ENCODE measurements at regions not wholly inside any gene's neighbourhood (a gene's known extent, or its start where the extent isn't known, plus 50 kb on each side); places are given as distances from the start of the nearest gene placed in this dataset.
A peak's percentile ranks its signal among the peaks of the same experiment; 100 is the strongest.

DNA sequence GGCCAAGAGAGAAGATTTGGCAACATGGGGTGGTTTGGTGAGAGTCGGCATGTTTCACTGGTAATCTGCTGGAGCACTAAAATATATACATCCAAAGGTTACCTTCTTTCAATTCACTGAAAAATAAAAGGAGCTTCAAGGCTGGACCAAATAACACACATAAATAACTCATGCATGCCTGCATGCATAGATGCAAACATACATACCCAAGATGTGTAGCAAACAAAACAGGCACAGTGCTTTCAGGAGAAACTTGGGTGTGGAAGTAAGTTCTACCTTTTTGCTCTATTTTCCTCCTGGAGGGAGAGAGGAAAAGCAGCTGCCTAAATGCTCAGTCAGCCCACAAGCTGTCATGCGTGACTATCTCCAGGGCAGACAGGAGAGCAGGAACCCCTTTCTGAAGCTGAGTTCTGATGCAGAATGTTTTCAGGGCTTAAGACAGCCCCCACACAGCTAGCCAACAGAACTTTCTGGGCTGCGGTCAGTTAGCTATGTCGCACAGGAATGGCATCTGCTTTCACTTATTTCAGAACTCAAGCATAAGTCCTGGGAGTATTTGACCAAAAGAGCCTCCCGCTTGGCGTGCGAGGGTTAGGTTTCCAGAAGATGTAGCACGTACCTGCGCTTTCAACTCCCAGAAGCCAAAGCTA is 166.2 kb downstream of the TOMM20 start:
- POLR2A ChIA-PET, result interaction anchor here (1.1 to 1.8 kb wide), 3 partner anchors 16 to 81 kb away, joined by 4 to 7 read pairs (median 6); no protein-coding TSS in a partner anchor
- Histone ChIP-seq H3K27ac (ENCODE audit: low read length in 2 of 2) (peak overlapping the region; percentile 83 to 90), H3K4me2 (replicated peaks; ENCODE audit: low read depth, low read length, poor library complexity, severe bottlenecking) (peak overlapping the region; percentile 70), H3K36me3 (replicated peaks in 1 of 2; ENCODE audit: control extremely low read depth in 1 of 2, control insufficient read depth in 1 of 2, extremely low read depth in 1 of 2, insufficient read depth in 2 of 2, low read length in 1 of 2) (no peaks in the 10 kb centered on the region), H4K20me1 (ENCODE audit: control insufficient read depth, insufficient read depth, low read length, poor library complexity, severe bottlenecking) (no peaks in the 10 kb centered on the region), H2AFZ (ENCODE audit: insufficient read depth, low read depth, low read length, poor library complexity, severe bottlenecking) (no peak overlapping the region), H3K27me3 (replicated peaks in 1 of 4; ENCODE audit: control extremely low read depth in 1 of 4, control insufficient read depth in 3 of 4, insufficient read depth in 4 of 4, low read length in 3 of 4) (no peaks in the 10 kb centered on the region), H3K4me3 (ENCODE audit: control extremely low read depth in 1 of 5, extremely low read depth in 1 of 5, insufficient read depth in 1 of 5, low read depth in 2 of 5, low read length in 4 of 5) (peak overlapping the region; percentile 4 to 51 (median 30)), H3K9ac (ENCODE audit: low read length) (peak overlapping the region; percentile 60), H3K9me3 (ENCODE audit: control extremely low read depth in 1 of 3, control insufficient read depth in 2 of 3, insufficient read depth in 1 of 3, low read length in 2 of 3) (no peaks in the 10 kb centered on the region), H3K4me1 (ENCODE audit: control insufficient read depth in 2 of 2, insufficient read depth in 2 of 2, low read length in 2 of 2) (peaks cover 50 to 65% of the 10 kb centered on the region in 2 donors), H3K79me2 (ENCODE audit: control insufficient read depth, insufficient read depth, low read length) (no peaks in the 10 kb centered on the region)
- ATAC-seq (ENCODE audit: low read depth) (peak; percentile 17), DNase-seq (peak; percentile 66)
- peaks cover 3% of the 10 kb centered on the region for H3K9me3 Mint-ChIP-seq (ENCODE audit: insufficient read depth)
- H3K4me1 Mint-ChIP-seq, result peaks cover 59% of the 10 kb centered on the region
- CTCF ChIA-PET, result interaction anchor here (0.7 to 2.2 kb wide), 7 partner anchors 16 to 365 kb away, joined by 3 to 9 read pairs (median 4); no protein-coding TSS in a partner anchor
- intact Hi-C loops (cut with micrococcal nuclease), result loop anchor here (5.0 to 10.0 kb wide), 3 partner anchors 115 to 365 kb away; partner anchors contain the start of genes ARID4B and GGPS1
- TF ChIP-seq EZH2 (IDR thresholded peaks at IDR 0.05; ENCODE audit: borderline replicate concordance, insufficient read depth, low read depth, low read length, poor library complexity, severe bottlenecking), result no peak
- TF ChIP-seq, protein P1, sequence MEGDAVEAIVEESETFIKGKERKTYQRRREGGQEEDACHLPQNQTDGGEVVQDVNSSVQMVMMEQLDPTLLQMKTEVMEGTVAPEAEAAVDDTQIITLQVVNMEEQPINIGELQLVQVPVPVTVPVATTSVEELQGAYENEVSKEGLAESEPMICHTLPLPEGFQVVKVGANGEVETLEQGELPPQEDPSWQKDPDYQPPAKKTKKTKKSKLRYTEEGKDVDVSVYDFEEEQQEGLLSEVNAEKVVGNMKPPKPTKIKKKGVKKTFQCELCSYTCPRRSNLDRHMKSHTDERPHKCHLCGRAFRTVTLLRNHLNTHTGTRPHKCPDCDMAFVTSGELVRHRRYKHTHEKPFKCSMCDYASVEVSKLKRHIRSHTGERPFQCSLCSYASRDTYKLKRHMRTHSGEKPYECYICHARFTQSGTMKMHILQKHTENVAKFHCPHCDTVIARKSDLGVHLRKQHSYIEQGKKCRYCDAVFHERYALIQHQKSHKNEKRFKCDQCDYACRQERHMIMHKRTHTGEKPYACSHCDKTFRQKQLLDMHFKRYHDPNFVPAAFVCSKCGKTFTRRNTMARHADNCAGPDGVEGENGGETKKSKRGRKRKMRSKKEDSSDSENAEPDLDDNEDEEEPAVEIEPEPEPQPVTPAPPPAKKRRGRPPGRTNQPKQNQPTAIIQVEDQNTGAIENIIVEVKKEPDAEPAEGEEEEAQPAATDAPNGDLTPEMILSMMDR (IDR thresholded peaks at IDR 0.05), result no peak
- peak overlapping the region; percentile 88 for H3K4me3 Mint-ChIP-seq
- H3K27ac Mint-ChIP-seq, result peak overlapping the region; percentile 96
- no peaks in the 10 kb centered on the region for H3K27me3 Mint-ChIP-seq
- WGBS (ENCODE audit: insufficient coverage), result 0% methylated on average over 3 of the region's 9 CpGs
